Astrocyte of the cerebellum (primary cell): ENCODE measurements at regions not wholly inside any gene's neighbourhood (a gene's known extent, or its start where the extent isn't known, plus 50 kb on each side); places are given as distances from the start of the nearest gene placed in this dataset.

Experiments
- DNase-seq: peaks from one replicate; pipeline ENCODE4 v3.0.0-alpha.2; 2011; ENCODE audit warnings: low read depth
- H3K4me3 ChIP-seq: 2 replicates; pipeline ENCODE4 v1.5.1; 2011; ENCODE audit warnings: mild to moderate bottlenecking, low read depth, low read length, moderate library complexity
- in situ Hi-C: cut with HindIII; loops from 2 replicates; pipeline ENCODE4 v1.10.0; 2017; ENCODE audit warnings: low sequenced_read_pairs
- TF ChIP-seq, protein P1 (sequence below): IDR thresholded peaks from 2 replicates; pipeline ENCODE4 v1.5.1; 2012; ENCODE audit warnings: low read length, low read depth, moderate library complexity, mild to moderate bottlenecking; ENCODE audit errors: missing control alignments

DNA sequence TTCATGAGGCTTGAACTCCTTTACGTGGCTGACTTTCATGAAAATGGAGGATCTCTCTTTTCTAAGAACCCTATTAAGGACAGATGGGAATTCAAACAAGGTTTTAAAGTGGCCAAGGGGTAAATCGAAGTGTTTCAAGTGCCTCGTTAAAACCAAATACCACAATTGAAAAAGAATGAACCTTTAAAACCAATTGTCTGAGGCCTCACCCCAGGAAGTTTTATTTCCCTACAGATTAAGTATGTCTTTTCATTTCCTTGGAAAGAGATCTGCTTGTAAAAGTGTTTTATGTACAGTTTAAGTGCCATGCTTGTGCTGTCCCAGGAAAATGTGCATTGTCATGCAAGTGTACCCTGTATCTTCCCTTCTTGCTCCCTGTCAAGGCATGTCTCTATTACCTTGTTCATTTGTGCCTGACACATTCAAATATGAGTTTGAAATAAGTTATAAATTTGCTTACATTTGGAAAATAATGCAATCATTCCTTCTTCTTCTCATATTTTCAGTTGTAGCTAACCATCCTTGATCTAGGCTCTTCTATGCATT is 138.7 kb downstream of the ZPLD1 start:
- no peak for DNase-seq
- TF ChIP-seq, protein P1, sequence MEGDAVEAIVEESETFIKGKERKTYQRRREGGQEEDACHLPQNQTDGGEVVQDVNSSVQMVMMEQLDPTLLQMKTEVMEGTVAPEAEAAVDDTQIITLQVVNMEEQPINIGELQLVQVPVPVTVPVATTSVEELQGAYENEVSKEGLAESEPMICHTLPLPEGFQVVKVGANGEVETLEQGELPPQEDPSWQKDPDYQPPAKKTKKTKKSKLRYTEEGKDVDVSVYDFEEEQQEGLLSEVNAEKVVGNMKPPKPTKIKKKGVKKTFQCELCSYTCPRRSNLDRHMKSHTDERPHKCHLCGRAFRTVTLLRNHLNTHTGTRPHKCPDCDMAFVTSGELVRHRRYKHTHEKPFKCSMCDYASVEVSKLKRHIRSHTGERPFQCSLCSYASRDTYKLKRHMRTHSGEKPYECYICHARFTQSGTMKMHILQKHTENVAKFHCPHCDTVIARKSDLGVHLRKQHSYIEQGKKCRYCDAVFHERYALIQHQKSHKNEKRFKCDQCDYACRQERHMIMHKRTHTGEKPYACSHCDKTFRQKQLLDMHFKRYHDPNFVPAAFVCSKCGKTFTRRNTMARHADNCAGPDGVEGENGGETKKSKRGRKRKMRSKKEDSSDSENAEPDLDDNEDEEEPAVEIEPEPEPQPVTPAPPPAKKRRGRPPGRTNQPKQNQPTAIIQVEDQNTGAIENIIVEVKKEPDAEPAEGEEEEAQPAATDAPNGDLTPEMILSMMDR = no peak
- no peak overlapping the region for H3K4me3 ChIP-seq
- in situ Hi-C loops = no loop called here

DNA sequence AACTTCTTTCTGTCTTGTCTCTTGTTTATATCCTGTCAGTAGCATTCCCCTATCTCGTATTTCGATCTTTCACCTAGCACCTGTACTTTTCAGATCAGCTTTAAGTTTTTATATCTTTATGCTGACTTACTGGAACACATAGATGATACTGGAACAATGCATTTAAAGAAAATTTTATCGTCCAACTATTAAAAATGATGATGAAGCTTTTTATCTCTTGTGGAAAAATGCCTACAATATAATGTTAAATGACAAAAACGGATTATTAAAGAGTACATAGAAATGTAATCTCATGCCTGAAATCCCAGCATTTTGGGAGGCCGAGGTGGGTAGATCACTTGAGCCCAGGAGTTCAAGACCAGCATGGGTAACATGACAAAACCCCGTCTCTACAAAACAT is 139.5 kb downstream of the ZPLD1 start:
- in situ Hi-C loops = no loop called here
- no peak for DNase-seq
- TF ChIP-seq, protein P1 = no peak
- no peak overlapping the region for H3K4me3 ChIP-seq

DNA sequence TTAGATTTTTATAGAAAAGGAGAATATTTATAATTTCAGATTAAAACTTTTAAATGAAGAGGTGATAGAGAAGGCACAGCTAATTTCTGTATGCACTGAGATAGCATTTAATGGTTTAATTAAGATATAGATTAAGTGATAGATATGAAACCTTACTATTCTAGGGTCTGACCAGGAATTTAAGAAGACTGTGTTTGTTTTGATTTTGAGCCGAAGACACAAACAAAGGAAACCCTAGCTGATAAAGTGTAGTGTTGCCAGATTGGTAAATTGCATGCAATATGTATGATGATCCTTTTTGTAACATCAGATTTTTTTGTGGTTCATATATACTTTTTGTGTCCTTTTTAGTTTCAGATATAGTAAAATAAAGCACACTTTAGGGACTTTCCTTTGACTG is 141.8 kb downstream of the ZPLD1 start:
- H3K4me3 ChIP-seq = no peak overlapping the region
- TF ChIP-seq, protein P1 = no peak
- no peak for DNase-seq
- in situ Hi-C loops = no loop called here

DNA sequence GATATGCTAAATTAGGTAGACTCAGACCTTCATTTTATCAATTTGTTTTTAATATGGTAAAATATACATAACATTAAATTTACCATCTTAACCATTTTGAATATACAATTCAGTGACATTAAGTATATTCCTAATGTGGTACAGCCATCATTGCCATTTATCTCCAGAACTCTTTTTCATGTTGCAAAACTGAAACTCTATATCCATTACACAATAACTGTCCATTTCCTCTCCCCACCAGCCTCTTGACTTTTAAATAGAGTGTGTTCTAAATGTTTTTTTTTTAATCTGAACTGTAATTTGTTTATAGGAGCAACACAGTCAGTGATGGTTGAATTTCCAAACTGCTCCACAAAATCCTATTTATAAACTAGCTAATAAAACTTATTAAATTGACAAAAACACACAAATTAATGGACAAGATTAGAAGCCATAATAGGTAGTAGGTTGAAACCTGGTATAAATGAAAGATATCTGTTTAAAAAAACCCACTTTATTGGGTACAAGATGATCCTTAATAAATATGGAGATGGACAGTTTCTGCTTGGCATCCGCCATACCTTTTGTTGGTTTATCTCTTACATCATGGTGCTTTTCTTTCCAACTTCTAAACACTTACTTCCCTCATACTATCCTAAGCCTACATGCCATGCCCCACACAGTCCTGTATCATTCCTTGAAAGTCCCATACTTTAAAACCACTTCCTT is 142.4 kb downstream of the ZPLD1 start:
- no peak overlapping the region for H3K4me3 ChIP-seq
- in situ Hi-C loops = no loop called here
- TF ChIP-seq, protein P1 = no peak
- DNase-seq = no peak

DNA sequence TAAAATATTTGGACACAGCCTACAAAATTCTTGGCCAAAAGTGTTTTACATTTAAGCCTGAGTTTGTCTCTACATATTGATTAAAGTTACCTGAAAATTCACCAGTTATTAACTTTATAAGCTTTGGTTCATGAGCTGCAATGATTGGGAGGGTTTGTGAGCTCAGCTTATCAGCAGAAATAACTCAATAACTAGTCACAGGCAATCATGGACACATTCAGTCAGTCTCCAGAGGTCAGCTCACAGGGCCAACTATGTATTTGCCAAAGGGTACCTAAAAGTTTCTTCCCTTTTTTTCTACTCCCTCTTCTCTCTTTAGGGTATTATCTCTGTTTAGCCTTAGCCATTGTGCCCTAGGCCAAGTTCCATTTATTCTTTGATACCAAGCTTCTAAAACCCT is 145.9 kb downstream of the ZPLD1 start:
- TF ChIP-seq, protein P1 = no peak
- in situ Hi-C loops = no loop called here
- no peak for DNase-seq
- H3K4me3 ChIP-seq = no peak overlapping the region

DNA sequence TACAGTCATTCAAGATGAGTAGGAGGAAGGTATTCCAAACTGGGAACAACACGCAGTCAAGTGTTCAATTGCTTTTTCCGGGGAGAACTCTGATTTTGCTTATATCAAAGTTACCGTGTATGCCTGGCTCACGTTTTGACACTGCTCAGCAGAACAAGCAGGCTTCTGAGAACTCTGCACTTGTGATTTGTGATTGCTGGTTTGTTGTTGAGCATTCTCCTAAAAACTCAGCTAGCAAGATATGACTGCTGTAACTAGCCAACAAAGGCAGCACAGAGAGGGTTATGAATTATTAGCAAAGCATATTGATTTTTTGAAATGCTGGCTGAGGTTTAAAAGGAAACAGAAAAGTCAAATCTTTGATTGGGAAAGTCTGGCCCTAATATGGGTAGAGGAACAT is 151.7 kb downstream of the ZPLD1 start:
- TF ChIP-seq, protein P1 = no peak
- no peak overlapping the region for H3K4me3 ChIP-seq
- in situ Hi-C loops = no loop called here
- DNase-seq = no peak
